ENCODE measurements at regions not wholly inside any gene's neighbourhood (a gene's known extent, or its start where the extent isn't known, plus 50 kb on each side); places are given as distances from the start of the nearest gene placed in this dataset.

GRCh38 chr10:130623680-130624267, 487.6 kb downstream of the GLRX3 start:
- POLR2A ChIA-PET: no interaction called here
- no peaks in the 10 kb centered on the region for H3K27me3 ChIP-seq (ENCODE audit: control insufficient read depth, insufficient read depth, low read length)
- H3K36me3 ChIP-seq (ENCODE audit: control insufficient read depth, insufficient read depth, low read length): no peaks in the 10 kb centered on the region
- CTCF ChIA-PET: no interaction called here
- H3K4me3 ChIP-seq (ENCODE audit: low read depth, low read length): no peak overlapping the region
- no peak for TF ChIP-seq CTCF (IDR thresholded peaks at IDR 0.05; ENCODE audit: insufficient read depth, low read depth, low read length)
- no peak for DNase-seq (ENCODE audit: low read depth)

- H3K27me3 ChIP-seq (ENCODE audit: control insufficient read depth, insufficient read depth, low read length): no peaks in the 10 kb centered on the region
- no peak for TF ChIP-seq CTCF (IDR thresholded peaks at IDR 0.05; ENCODE audit: insufficient read depth, low read depth, low read length)
- H3K4me3 ChIP-seq (ENCODE audit: low read depth, low read length): no peak overlapping the region
- DNase-seq (ENCODE audit: low read depth): no peak
- ChIA-PET POLR2A (no interaction called here), CTCF (no interaction called here)
- H3K36me3 ChIP-seq (ENCODE audit: control insufficient read depth, insufficient read depth, low read length): no peaks in the 10 kb centered on the region
These were observed 491.3 kb downstream of the GLRX3 start for GRCh38 chr10:130627346-130628045.

GRCh38 chr10:130630135-130630534, 493.9 kb downstream of the GLRX3 start:
- CTCF ChIA-PET: no interaction called here
- POLR2A ChIA-PET: no interaction called here
- TF ChIP-seq CTCF (IDR thresholded peaks at IDR 0.05; ENCODE audit: insufficient read depth, low read depth, low read length): no peak

GRCh38 chr10:130631142-130632096, 495.2 kb downstream of the GLRX3 start:
- DNase-seq (ENCODE audit: low read depth): no peak
- ChIA-PET CTCF (no interaction called here), POLR2A (no interaction called here)
- H3K27me3 ChIP-seq (ENCODE audit: control insufficient read depth, insufficient read depth, low read length): no peaks in the 10 kb centered on the region
- H3K4me3 ChIP-seq (ENCODE audit: low read depth, low read length): no peak overlapping the region
- no peaks in the 10 kb centered on the region for H3K36me3 ChIP-seq (ENCODE audit: control insufficient read depth, insufficient read depth, low read length)
- TF ChIP-seq CTCF (IDR thresholded peaks at IDR 0.05; ENCODE audit: insufficient read depth, low read depth, low read length): no peak

More at GRCh38 chr10:130630135-130630534, 493.9 kb downstream of the GLRX3 start:
- Histone ChIP-seq H3K4me3 (ENCODE audit: low read depth, low read length) (no peak overlapping the region), H3K36me3 (ENCODE audit: control insufficient read depth, insufficient read depth, low read length) (no peaks in the 10 kb centered on the region), H3K27me3 (ENCODE audit: control insufficient read depth, insufficient read depth, low read length) (no peaks in the 10 kb centered on the region)
- DNase-seq (ENCODE audit: low read depth): no peak

GRCh38 chr10:130634816-130635215, 498.6 kb downstream of the GLRX3 start:
- Histone ChIP-seq H3K36me3 (ENCODE audit: control insufficient read depth, insufficient read depth, low read length) (no peaks in the 10 kb centered on the region), H3K4me3 (ENCODE audit: low read depth, low read length) (no peak overlapping the region), H3K27me3 (ENCODE audit: control insufficient read depth, insufficient read depth, low read length) (no peaks in the 10 kb centered on the region)
- ChIA-PET POLR2A (no interaction called here), CTCF (no interaction called here)
- TF ChIP-seq CTCF (IDR thresholded peaks at IDR 0.05; ENCODE audit: insufficient read depth, low read depth, low read length): no peak
- no peak for DNase-seq (ENCODE audit: low read depth)

Data from BJ (cell line).